ENCODE measurements at regions not wholly inside any gene's neighbourhood (a gene's known extent, or its start where the extent isn't known, plus 50 kb on each side); places are given as distances from the start of the nearest gene placed in this dataset.

- no peak for DNase-seq (ENCODE audit: low read depth in 1 of 2, low spot score in 1 of 2)
- no peak for TF ChIP-seq CTCF (IDR thresholded peaks at IDR 0.05; ENCODE audit: insufficient read depth, low read length)
- no peak for TF ChIP-seq POLR2AphosphoS5 (IDR thresholded peaks at IDR 0.05; ENCODE audit: low read depth)
- no peak for TF ChIP-seq SPI1 (IDR thresholded peaks at IDR 0.05; ENCODE audit: borderline replicate concordance, low read depth)
- TF ChIP-seq REST (IDR thresholded peaks at IDR 0.05; ENCODE audit: insufficient replicate concordance, low read depth): no peak
- no peak for TF ChIP-seq GABPA (IDR thresholded peaks at IDR 0.05; ENCODE audit: low read depth)
- Histone ChIP-seq H3K4me3 (replicated peaks; ENCODE audit: insufficient read depth, low read length) (no peak overlapping the region), H3K27ac (replicated peaks) (no peak overlapping the region), H3K27me3 (ENCODE audit: insufficient read depth, poor library complexity, severe bottlenecking) (no peaks in the 10 kb centered on the region)
These were observed 149.5 kb upstream of the KRR1 start for GRCh38 chr12:75660805-75661404.

GRCh38 chr12:75660107-75660530 lies 148.7 kb upstream of the KRR1 start:
- Histone ChIP-seq H3K4me3 (replicated peaks; ENCODE audit: insufficient read depth, low read length) (no peak overlapping the region), H3K27me3 (ENCODE audit: insufficient read depth, poor library complexity, severe bottlenecking) (no peaks in the 10 kb centered on the region), H3K27ac (replicated peaks) (no peak overlapping the region)
- no peak for TF ChIP-seq GABPA (IDR thresholded peaks at IDR 0.05; ENCODE audit: low read depth)
- TF ChIP-seq POLR2AphosphoS5 (IDR thresholded peaks at IDR 0.05; ENCODE audit: low read depth): no peak
- no peak for TF ChIP-seq SPI1 (IDR thresholded peaks at IDR 0.05; ENCODE audit: borderline replicate concordance, low read depth)
- TF ChIP-seq CTCF (IDR thresholded peaks at IDR 0.05; ENCODE audit: insufficient read depth, low read length): no peak
- TF ChIP-seq REST (IDR thresholded peaks at IDR 0.05; ENCODE audit: insufficient replicate concordance, low read depth): no peak
- no peak for DNase-seq (ENCODE audit: low read depth in 1 of 2, low spot score in 1 of 2)

GRCh38 chr12:75658901-75659823 lies 147.8 kb upstream of the KRR1 start:
- no peak for DNase-seq (ENCODE audit: low read depth in 1 of 2, low spot score in 1 of 2)
- H3K27me3 ChIP-seq (ENCODE audit: insufficient read depth, poor library complexity, severe bottlenecking): no peaks in the 10 kb centered on the region
- H3K27ac ChIP-seq (replicated peaks): no peak overlapping the region
- TF ChIP-seq REST (IDR thresholded peaks at IDR 0.05; ENCODE audit: insufficient replicate concordance, low read depth): no peak
- TF ChIP-seq CTCF (IDR thresholded peaks at IDR 0.05; ENCODE audit: insufficient read depth, low read length): no peak
- no peak for TF ChIP-seq POLR2AphosphoS5 (IDR thresholded peaks at IDR 0.05; ENCODE audit: low read depth)
- TF ChIP-seq SPI1 (IDR thresholded peaks at IDR 0.05; ENCODE audit: borderline replicate concordance, low read depth): no peak
- no peak for TF ChIP-seq GABPA (IDR thresholded peaks at IDR 0.05; ENCODE audit: low read depth)
- no peak overlapping the region for H3K4me3 ChIP-seq (replicated peaks; ENCODE audit: insufficient read depth, low read length)
